Activated CD4-positive, alpha-beta T cell treated with anti-CD3 and anti-CD28 coated beads, Interleukin-10, Interleukin-2, amounts not matched to agents 100 ng/mL and 50 ng/mL, durations not matched to agents 16 hours and 8 hours (primary cell): ENCODE measurements at regions not wholly inside any gene's neighbourhood (a gene's known extent, or its start where the extent isn't known, plus 50 kb on each side); places are given as distances from the start of the nearest gene placed in this dataset.

Experiments
- DNase-seq: peaks from one replicate; pipeline ENCODE4 v3.0.0-alpha.2; 2020

DNA sequence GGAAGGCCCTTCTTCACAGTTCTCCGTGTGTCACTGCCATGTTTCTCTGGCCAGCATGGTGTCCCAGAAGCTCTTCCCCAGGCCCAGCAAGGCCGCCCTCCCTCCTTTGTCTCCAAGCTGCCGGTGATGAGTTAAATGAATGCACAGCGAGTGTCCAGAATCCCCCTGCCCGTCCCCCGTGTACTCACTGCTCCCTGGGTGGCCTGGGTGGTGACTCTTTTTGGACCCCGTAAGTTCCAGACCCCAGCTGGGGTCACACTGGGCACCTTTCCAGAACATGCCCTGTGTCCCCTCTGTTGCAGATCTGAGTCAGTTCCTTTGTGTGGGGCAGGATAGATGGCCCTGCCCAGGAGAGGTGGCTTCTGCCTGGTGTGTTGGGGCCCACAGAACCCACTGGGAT lies 95.0 kb downstream of the MRPL36 start:
- DNase-seq, result no peak

DNA sequence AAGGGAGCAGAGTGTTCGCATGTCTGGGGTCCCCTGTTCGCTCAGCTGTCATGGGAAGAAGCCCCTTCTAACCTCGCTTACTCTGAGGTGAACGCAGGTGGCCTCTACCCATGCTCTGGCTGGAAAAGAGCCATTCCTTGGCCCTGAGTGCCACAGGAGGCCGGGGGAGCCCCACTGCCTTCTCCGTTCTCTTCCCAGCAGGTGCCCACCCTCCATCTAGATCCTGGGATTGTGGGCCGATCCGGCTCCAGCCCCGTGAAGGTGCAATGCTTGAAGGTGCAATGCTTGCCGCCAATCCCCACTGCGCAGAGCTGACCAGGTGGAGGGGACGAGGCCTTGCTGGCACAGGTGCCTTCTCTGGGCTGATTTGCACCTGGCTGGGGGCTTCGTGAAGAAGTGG lies 95.4 kb downstream of the MRPL36 start:
- DNase-seq, result no peak

GRCh38 chr5:1703352-1704050 lies 96.1 kb downstream of the MRPL36 start:
- no peak for DNase-seq

- DNase-seq, result no peak
These were observed 97.3 kb downstream of the MRPL36 start for GRCh38 chr5:1702318-1702717.

GRCh38 chr5:1701884-1702283 lies 97.8 kb downstream of the MRPL36 start:
- DNase-seq, result no peak

GRCh38 chr5:1701216-1701864 lies 98.3 kb downstream of the MRPL36 start:
- no peak for DNase-seq

DNA sequence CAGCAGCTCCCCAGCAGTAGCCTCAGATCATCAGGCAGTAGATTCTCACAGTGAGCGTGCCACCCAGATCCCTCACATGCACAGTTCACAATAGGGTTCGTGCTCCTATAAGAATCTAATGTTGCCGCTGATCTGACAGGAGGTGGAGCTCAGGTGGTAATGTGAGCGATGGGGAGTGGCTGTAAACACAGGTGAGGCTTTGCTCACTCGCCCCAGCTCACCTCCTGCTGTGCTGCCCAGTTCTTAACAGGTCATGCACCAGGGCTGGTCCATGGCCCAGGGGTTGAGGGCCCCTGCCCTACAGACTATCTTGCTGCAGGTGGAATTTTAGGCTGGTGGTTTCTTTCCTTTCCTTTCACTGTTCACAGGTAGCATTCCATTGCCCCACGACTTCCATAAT lies 100.2 kb downstream of the MRPL36 start:
- DNase-seq, result no peak

GRCh38 chr5:1698589-1699316 lies 100.9 kb downstream of the MRPL36 start:
- peak; percentile 56 for DNase-seq

DNA sequence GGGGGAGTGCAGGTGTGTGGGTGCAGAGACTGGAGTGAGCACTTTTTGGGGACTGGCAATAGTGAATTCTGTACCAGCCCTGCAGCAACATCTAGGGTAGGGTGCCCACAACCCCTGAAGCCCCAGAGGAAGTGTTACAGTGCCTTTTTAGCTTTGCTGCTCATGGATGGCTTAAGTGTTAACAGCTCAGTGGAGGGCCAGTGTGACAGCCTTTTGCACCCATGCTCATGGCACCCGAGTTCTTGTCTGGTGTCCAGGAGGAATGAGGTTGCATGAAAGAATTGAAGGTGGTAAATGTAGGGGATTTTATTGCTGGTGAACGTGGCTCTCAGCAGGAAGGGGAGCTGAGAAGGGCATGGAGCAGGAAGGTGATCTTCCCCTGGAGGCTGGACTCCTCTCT lies 107.3 kb downstream of the MRPL36 start:
- no peak for DNase-seq

DNA sequence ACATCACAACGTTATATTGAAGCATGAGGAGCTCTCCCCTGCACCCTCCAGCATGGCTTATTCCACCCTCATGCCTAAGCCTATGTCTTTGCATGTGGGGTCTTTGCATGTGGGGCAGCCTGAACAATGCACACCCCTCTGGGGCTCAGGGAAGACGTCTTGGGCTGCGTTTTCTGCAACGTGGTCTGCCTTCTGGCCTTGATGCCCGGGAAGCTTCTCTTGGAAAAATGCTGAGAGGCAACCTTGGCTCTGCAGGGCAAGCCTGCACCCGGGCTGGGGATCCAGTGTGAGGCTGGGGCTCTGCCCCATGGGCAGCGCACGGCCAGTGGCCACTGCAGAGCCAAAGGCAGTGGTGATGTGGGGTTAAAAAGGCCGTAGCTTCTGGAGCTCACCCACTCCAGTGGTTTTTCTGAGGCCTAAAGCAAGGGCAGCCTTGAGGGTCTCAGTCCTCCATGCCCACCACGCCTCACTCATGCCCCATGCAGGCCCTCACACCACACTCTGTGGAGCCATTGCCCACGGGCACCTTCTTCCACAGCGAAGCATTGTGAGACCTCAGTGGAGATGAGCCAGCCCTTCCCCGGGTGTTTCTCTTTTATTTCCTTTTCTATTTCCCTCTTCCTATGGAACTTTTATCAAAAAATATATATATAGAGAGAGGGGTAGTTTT lies 112.2 kb downstream of the MRPL36 start:
- no peak for DNase-seq

DNA sequence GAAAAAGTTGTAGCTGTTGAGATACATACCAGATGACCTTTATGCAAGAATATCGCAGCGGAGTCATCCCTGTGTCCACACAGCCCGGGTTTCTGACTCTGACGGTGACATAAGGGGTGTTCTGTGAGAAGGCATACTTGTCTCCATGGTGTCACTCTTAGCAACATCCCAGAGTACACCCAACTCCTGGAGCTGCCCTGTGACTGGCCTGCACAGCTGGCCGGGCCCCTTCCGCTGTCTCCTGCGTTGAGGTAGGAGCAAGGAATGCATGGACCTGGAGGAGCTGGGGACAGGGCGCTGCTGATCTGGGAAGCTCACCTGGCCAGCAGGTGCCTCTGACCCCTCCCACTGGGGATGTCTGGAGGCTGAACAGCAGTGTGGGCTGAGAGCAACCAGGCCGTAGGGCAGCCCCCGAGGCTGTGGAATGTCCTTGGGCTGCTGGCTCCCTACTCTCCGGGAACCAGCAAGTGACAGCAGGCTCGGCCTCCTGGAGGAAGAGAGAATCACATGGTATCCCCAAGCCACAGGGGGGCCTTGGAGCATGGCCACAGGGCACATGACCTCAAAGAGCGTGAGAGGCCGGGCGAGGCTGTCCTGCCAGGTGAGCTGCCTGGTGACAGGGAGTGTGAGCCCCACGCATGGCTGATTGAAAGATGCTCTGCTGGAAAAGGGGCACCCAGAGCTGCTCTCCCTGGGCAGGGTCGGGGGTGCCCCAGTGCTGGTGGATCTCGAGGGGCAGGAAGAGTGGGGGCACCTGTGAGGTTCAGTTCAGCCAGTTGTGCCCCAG lies 113.4 kb downstream of the MRPL36 start:
- DNase-seq, result no peak

GRCh38 chr5:1685066-1685465 lies 114.6 kb downstream of the MRPL36 start:
- DNase-seq, result no peak

- no peak for DNase-seq
These were observed 117.7 kb downstream of the MRPL36 start for GRCh38 chr5:1681955-1682354.

GRCh38 chr5:1673042-1673677 lies 126.5 kb downstream of the MRPL36 start:
- DNase-seq, result no peak

- no peak for DNase-seq
These were observed 127.2 kb downstream of the MRPL36 start for GRCh38 chr5:1672396-1672795.

- no peak for DNase-seq
These were observed 128.3 kb downstream of the MRPL36 start for GRCh38 chr5:1671351-1671750.

- DNase-seq, result no peak
These were observed 129.3 kb downstream of the MRPL36 start for GRCh38 chr5:1670351-1670750.

DNA sequence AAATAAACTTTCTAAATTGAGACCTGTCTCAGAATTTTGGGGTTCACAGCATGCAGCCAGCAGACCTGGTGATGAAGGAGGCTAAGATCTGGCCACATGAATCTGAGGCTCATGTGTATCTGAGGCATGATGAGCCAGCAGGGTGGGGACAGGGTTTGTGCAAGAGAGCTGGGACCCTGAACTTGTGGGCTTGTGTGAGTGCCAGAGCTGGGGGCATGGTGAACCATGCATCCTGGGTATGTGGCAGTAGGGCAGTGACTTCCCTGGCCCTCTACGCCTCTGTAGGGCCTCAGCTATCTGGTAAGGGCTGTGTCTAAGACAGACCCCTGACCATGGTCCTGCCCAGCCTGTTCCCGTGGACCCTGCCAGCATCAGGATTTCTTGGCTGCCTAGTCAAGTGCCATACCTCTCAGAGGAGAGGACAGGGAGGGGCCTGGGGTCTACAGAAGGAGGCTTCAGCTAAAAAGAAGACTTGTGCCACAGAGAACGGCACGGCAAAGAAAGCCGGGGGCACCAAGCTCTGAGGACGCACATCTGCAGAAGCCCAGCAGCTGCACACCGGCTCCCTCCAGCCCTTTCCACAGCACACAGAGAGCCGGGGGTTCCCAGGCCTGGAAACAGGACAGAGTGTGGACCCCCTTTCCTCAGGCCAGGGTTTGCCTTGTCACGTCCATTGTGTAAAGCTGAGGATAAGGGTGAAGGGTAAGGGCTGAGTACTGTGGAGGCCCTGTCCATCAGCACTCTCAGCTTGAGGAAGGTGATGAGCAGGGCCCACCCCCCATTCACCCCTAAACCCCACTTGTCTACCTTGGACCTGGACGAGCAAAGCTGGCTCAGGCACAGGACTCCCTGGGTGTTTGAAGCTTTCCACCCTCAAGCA lies 130.1 kb downstream of the MRPL36 start:
- DNase-seq, result no peak

- DNase-seq, result no peak
These were observed 131.4 kb downstream of the MRPL36 start for GRCh38 chr5:1668141-1668721.

DNA sequence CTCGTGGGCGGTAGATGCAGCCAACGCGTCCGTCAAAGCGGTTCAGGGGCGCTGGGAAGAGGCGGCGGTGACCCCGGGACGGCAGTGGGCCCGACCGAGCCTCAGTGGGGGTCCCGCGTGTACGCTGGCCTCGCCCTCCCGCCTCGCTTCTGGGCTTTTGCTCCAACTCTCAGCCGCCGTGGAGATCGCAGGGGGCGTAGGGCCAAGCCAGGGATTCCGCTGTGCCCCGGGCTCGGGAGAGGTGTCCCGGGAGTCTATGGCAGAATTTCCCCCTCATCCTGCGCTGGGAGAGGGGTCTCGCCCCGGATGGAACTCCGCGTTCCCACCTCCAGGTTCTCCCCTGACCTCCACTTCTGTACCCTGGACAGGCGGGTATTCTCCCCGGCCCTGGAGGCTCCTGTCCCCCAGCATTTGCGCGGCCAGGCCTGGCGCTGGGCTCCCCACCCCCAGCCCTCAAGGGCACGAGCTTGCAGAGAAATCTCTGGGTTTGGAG lies 131.9 kb downstream of the MRPL36 start:
- DNase-seq, result no peak
